ENCODE measurements at regions not wholly inside any gene's neighbourhood (a gene's known extent, or its start where the extent isn't known, plus 50 kb on each side); places are given as distances from the start of the nearest gene placed in this dataset.
"Not testable (repeated sequence)": the region's sequence is repeated elsewhere in the genome, so short reads cannot be mapped to it uniquely, and the experiment has no call there.

DNA sequence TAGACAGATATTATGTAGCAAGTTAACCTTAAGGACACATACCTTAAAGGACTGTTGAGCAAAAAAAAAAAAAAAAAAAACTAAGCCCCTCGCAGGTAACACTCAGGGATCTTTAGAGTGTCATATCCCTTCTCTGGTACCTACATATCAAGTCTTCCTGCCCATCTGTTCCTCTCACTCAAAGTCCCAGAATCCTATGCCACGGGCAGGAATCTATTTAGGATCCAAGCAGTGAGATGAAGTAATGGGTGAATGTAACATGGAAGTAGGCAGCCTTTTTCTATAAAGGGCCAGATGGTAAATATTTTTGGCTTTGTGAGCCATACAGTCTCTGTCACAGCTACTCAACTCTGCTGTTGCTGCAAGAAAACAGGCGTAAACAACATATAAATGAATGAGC, 496.7 kb downstream of the STK39 start:
- 26 to 35% methylated on average over 3 of the region's 3 CpGs for WGBS, 2 experiments (ENCODE audit: low coverage in 1 of 2, low lambda C conversion rate in 2 of 2, missing lambda C conversion rate in 2 of 2)
- H3K9ac ChIP-seq: no peak overlapping the region
- H4K20me1 ChIP-seq (ENCODE audit: insufficient read depth): no peaks in the 10 kb centered on the region
- no peak for TF ChIP-seq EZH2 (IDR thresholded peaks at IDR 0.05; ENCODE audit: insufficient read depth, poor library complexity, severe bottlenecking)
- no peak for TF ChIP-seq EZH2phosphoT487 (IDR thresholded peaks at IDR 0.05; ENCODE audit: insufficient read depth, low read depth)
- no peak overlapping the region for H3K4me3 ChIP-seq
- H3K79me2 ChIP-seq (ENCODE audit: insufficient read depth): no peaks in the 10 kb centered on the region
- in situ Hi-C loops (cut with MboI): no loop called here
- no peaks in the 10 kb centered on the region for H3K27me3 ChIP-seq (replicated peaks; ENCODE audit: insufficient read depth)
- no peak overlapping the region for H3K4me2 ChIP-seq (ENCODE audit: unreplicated experiment)
- H3K27ac ChIP-seq: no peak overlapping the region
- no peaks in the 10 kb centered on the region for H3F3A ChIP-seq (ENCODE audit: insufficient read depth)
- H3K9me2 ChIP-seq (ENCODE audit: insufficient read depth): no peaks in the 10 kb centered on the region
- H2AFZ ChIP-seq: no peak overlapping the region
- H3K4me1 ChIP-seq (ENCODE audit: insufficient read depth): no peaks in the 10 kb centered on the region
- DNase-seq: no peak
- no peaks in the 10 kb centered on the region for H3K36me3 ChIP-seq (ENCODE audit: low read depth)
- H3K9me3 ChIP-seq (ENCODE audit: low read depth): no peaks in the 10 kb centered on the region

DNA sequence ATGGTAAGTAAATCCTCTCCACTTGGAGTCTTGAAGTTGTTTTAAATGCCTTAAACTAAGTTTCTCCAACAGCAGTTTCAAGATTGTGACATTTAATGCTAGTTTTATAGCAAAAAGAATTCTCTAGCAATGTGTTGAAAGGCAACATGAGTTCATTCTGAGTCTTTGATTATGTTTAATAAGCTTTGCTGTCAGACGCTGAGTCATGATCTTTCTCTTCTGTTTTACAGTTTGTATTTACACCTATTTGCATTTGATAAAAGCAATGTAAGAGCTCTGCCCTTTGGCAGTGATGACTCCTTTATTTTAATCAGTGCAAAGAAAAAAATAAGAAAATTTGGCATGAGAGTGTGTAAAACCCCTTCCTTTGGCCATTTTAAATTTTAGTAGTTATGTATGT, 497.7 kb downstream of the STK39 start:
- no peak overlapping the region for H3K27ac ChIP-seq
- H3F3A ChIP-seq (ENCODE audit: insufficient read depth): no peaks in the 10 kb centered on the region
- no peaks in the 10 kb centered on the region for H3K9me3 ChIP-seq (ENCODE audit: low read depth)
- H3K27me3 ChIP-seq (replicated peaks; ENCODE audit: insufficient read depth): no peaks in the 10 kb centered on the region
- H3K4me2 ChIP-seq (ENCODE audit: unreplicated experiment): no peak overlapping the region
- H3K4me3 ChIP-seq: no peak overlapping the region
- in situ Hi-C loops (cut with MboI): no loop called here
- no peak overlapping the region for H2AFZ ChIP-seq
- H3K79me2 ChIP-seq (ENCODE audit: insufficient read depth): no peaks in the 10 kb centered on the region
- H4K20me1 ChIP-seq (ENCODE audit: insufficient read depth): no peaks in the 10 kb centered on the region
- WGBS, 2 experiments (ENCODE audit: low coverage in 1 of 2, low lambda C conversion rate in 2 of 2, missing lambda C conversion rate in 2 of 2): 28 to 42% methylated on average over 1 of the region's 1 CpG
- no peak overlapping the region for H3K9ac ChIP-seq
- TF ChIP-seq EZH2phosphoT487 (IDR thresholded peaks at IDR 0.05; ENCODE audit: insufficient read depth, low read depth) (no peak), EZH2 (IDR thresholded peaks at IDR 0.05; ENCODE audit: insufficient read depth, poor library complexity, severe bottlenecking) (no peak)
- H3K9me2 ChIP-seq (ENCODE audit: insufficient read depth): no peaks in the 10 kb centered on the region
- H3K4me1 ChIP-seq (ENCODE audit: insufficient read depth): no peaks in the 10 kb centered on the region
- H3K36me3 ChIP-seq (ENCODE audit: low read depth): no peaks in the 10 kb centered on the region
- DNase-seq: no peak

DNA sequence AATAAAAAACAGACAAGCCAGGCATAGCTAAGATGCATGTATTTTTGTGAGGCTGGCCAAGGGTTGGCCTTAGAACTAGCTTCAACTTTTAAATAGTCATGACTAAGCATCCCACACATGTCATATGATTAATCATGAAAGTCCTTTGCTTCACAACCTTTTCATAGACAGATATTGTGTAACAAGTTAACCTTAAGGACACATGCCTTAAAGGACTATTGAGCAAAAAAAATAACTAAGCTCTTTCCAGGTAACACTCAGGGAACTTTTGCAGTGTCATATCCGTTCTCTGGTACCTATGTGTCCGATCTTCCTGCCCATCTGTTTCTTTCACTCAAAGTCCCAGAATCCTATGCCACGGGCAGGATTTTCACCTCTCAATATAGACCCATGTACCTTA, 498.4 kb downstream of the STK39 start:
- DNase-seq: peak; percentile 4
- 39 to 48% methylated on average over 3 of the region's 3 CpGs for WGBS, 2 experiments (ENCODE audit: low coverage in 1 of 2, low lambda C conversion rate in 2 of 2, missing lambda C conversion rate in 2 of 2)

DNA sequence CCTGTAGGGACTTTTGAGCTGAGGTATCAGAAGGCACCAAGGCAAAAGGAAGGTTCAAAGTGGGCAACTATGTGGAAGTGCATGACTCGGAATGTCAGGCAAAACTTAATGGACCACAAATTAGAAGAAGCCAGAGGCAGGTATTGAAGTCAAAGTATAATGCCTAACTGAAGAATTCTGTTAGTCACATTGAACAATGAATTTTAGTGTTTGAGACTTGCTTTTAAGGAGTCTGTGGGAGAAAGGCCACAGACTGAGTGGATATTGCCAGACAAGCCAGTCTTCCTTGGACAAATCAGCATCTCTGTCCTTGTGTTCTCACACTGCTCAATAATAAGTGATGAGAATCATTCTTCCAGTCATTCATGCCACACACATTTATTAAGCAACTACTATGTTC, 498.9 kb downstream of the STK39 start:
- Histone ChIP-seq H3K36me3 (ENCODE audit: low read depth) (no peaks in the 10 kb centered on the region), H3K4me3 (no peak overlapping the region), H3F3A (ENCODE audit: insufficient read depth) (no peaks in the 10 kb centered on the region), H3K4me2 (ENCODE audit: unreplicated experiment) (no peak overlapping the region), H3K9me3 (ENCODE audit: low read depth) (no peaks in the 10 kb centered on the region), H3K4me1 (ENCODE audit: insufficient read depth) (no peaks in the 10 kb centered on the region), H3K9me2 (ENCODE audit: insufficient read depth) (no peaks in the 10 kb centered on the region), H4K20me1 (ENCODE audit: insufficient read depth) (no peaks in the 10 kb centered on the region), H3K27ac (no peak overlapping the region), H3K27me3 (replicated peaks; ENCODE audit: insufficient read depth) (no peaks in the 10 kb centered on the region), H2AFZ (no peak overlapping the region), H3K79me2 (ENCODE audit: insufficient read depth) (no peaks in the 10 kb centered on the region), H3K9ac (no peak overlapping the region)
- in situ Hi-C loops (cut with MboI): no loop called here
- WGBS, 2 experiments (ENCODE audit: low coverage in 1 of 2, low lambda C conversion rate in 2 of 2, missing lambda C conversion rate in 2 of 2): 32 to 65% methylated on average over 1 of the region's 1 CpG
- no peak for DNase-seq
- TF ChIP-seq EZH2 (IDR thresholded peaks at IDR 0.05; ENCODE audit: insufficient read depth, poor library complexity, severe bottlenecking) (no peak), EZH2phosphoT487 (IDR thresholded peaks at IDR 0.05; ENCODE audit: insufficient read depth, low read depth) (no peak)

More for the DNA sequence above, 498.4 kb downstream of the STK39 start:
- Histone ChIP-seq H3F3A (ENCODE audit: insufficient read depth) (no peaks in the 10 kb centered on the region), H3K9me2 (ENCODE audit: insufficient read depth) (no peaks in the 10 kb centered on the region), H3K4me2 (ENCODE audit: unreplicated experiment) (no peak overlapping the region), H3K27me3 (replicated peaks; ENCODE audit: insufficient read depth) (no peaks in the 10 kb centered on the region), H3K4me1 (ENCODE audit: insufficient read depth) (no peaks in the 10 kb centered on the region), H3K9me3 (ENCODE audit: low read depth) (no peaks in the 10 kb centered on the region), H3K27ac (no peak overlapping the region), H2AFZ (no peak overlapping the region), H3K79me2 (ENCODE audit: insufficient read depth) (no peaks in the 10 kb centered on the region), H4K20me1 (ENCODE audit: insufficient read depth) (no peaks in the 10 kb centered on the region), H3K9ac (no peak overlapping the region), H3K36me3 (ENCODE audit: low read depth) (no peaks in the 10 kb centered on the region), H3K4me3 (no peak overlapping the region)
- in situ Hi-C loops (cut with MboI): no loop called here
- TF ChIP-seq EZH2 (IDR thresholded peaks at IDR 0.05; ENCODE audit: insufficient read depth, poor library complexity, severe bottlenecking) (no peak), EZH2phosphoT487 (IDR thresholded peaks at IDR 0.05; ENCODE audit: insufficient read depth, low read depth) (no peak)

DNA sequence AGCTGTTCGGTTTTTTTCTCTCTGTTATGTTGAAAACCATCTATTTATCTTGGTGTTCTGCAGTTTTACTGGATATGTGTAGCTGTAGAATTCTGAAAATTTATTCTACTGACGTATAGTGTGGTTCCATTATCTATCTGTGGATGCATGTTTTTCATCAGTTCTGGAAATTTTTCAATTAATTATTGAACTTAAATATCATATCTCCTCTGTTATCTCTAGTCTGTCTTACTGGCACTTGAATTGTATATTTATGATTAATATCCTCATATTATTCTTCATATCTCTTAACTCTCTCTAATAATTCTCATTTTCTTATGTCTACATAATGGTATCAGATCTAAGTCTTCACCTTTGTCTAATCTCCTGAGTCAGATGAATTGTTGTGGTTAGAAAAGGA, 501.7 kb downstream of the STK39 start:
- 25 to 26% methylated on average over 2 of the region's 2 CpGs for WGBS, 2 experiments (ENCODE audit: low coverage in 1 of 2, low lambda C conversion rate in 2 of 2, missing lambda C conversion rate in 2 of 2)
- H3K36me3 ChIP-seq (ENCODE audit: low read depth): no peaks in the 10 kb centered on the region
- H4K20me1 ChIP-seq (ENCODE audit: insufficient read depth): no peaks in the 10 kb centered on the region
- DNase-seq: no peak
- H3K4me2 ChIP-seq (ENCODE audit: unreplicated experiment): no peak overlapping the region
- no peaks in the 10 kb centered on the region for H3K79me2 ChIP-seq (ENCODE audit: insufficient read depth)
- H3K9me2 ChIP-seq (ENCODE audit: insufficient read depth): no peaks in the 10 kb centered on the region
- no peaks in the 10 kb centered on the region for H3K4me1 ChIP-seq (ENCODE audit: insufficient read depth)
- H3K4me3 ChIP-seq: no peak overlapping the region
- no peaks in the 10 kb centered on the region for H3F3A ChIP-seq (ENCODE audit: insufficient read depth)
- no peak overlapping the region for H2AFZ ChIP-seq
- no peak overlapping the region for H3K9ac ChIP-seq
- no peaks in the 10 kb centered on the region for H3K27me3 ChIP-seq (replicated peaks; ENCODE audit: insufficient read depth)
- TF ChIP-seq EZH2phosphoT487 (IDR thresholded peaks at IDR 0.05; ENCODE audit: insufficient read depth, low read depth) (no peak), EZH2 (IDR thresholded peaks at IDR 0.05; ENCODE audit: insufficient read depth, poor library complexity, severe bottlenecking) (no peak)
- in situ Hi-C loops (cut with MboI): no loop called here
- H3K27ac ChIP-seq: no peak overlapping the region
- H3K9me3 ChIP-seq (ENCODE audit: low read depth): no peaks in the 10 kb centered on the region

DNA sequence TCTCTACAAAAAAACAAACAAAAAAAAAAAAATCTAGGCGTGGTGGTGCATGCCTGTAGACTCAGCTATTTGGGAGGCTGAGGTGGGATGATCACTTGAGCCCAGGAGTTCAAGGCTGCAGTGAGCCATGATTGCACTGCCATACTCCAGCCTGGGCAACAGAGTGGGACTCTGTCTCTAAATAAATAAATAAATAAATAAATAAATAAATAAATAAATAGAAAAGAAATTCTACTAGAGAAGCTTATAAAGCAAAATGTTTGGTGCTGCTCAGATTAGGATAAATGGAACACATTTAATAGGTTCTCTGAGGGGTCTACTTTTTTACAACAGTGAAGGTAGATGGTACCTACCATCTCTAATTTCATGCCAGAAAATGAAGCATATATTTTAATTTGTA, 507.5 kb downstream of the STK39 start:
- H3K27me3 ChIP-seq (replicated peaks; ENCODE audit: insufficient read depth); H3K27ac ChIP-seq; DNase-seq; H3F3A ChIP-seq (ENCODE audit: insufficient read depth); H3K9ac ChIP-seq; H3K9me3 ChIP-seq (ENCODE audit: low read depth); H3K9me2 ChIP-seq (ENCODE audit: insufficient read depth); H2AFZ ChIP-seq; H3K4me1 ChIP-seq (ENCODE audit: insufficient read depth); H3K4me2 ChIP-seq (ENCODE audit: unreplicated experiment); in situ Hi-C loops (cut with MboI); H3K4me3 ChIP-seq; H4K20me1 ChIP-seq (ENCODE audit: insufficient read depth); H3K36me3 ChIP-seq (ENCODE audit: low read depth); H3K79me2 ChIP-seq (ENCODE audit: insufficient read depth): not testable (repeated sequence)
- WGBS, 2 experiments (ENCODE audit: low coverage in 1 of 2, low lambda C conversion rate in 2 of 2, missing lambda C conversion rate in 2 of 2): 25 to 44% methylated on average over 1 of the region's 1 CpG

Data from GM23248 (cell line).